AG10803 (cell line): ENCODE measurements at regions not wholly inside any gene's neighbourhood (a gene's known extent, or its start where the extent isn't known, plus 50 kb on each side); places are given as distances from the start of the nearest gene placed in this dataset.

ENCODE experiments used
- DNase-seq: peaks from one replicate; pipeline ENCODE4 v3.0.0; 2010; ENCODE audit warnings: low read depth
- H3K4me3 ChIP-seq: 2 replicates; pipeline ENCODE4 v1.5.1; 2011; ENCODE audit warnings: mild to moderate bottlenecking, low read length, control low read depth
- CTCF ChIP-seq: conservative IDR thresholded peaks from 2 replicates; pipeline ENCODE4 v1.5.1; 2011; ENCODE audit warnings: mild to moderate bottlenecking, low read length, control low read depth, inconsistent platforms

- no peak overlapping the region for H3K4me3 ChIP-seq
- no peak for DNase-seq
- no peak for TF ChIP-seq CTCF
Measured at GRCh38 chr6:48894469-48894868, 568.6 kb downstream of the MMUT start.

GRCh38 chr6:48893048-48893447, 570.0 kb downstream of the MMUT start:
- H3K4me3 ChIP-seq: no peak overlapping the region
- no peak for TF ChIP-seq CTCF
- no peak for DNase-seq

- no peak overlapping the region for H3K4me3 ChIP-seq
- TF ChIP-seq CTCF: no peak
- DNase-seq: no peak
Measured at GRCh38 chr6:48891308-48891707, 571.7 kb downstream of the MMUT start.

- no peak overlapping the region for H3K4me3 ChIP-seq
- TF ChIP-seq CTCF: no peak
- no peak for DNase-seq
Measured at GRCh38 chr6:48889429-48889828, 573.6 kb downstream of the MMUT start.

GRCh38 chr6:48883116-48883515, 579.9 kb downstream of the MMUT start:
- no peak for TF ChIP-seq CTCF
- DNase-seq: no peak
- H3K4me3 ChIP-seq: no peak overlapping the region

GRCh38 chr6:48881551-48881950, 581.5 kb downstream of the MMUT start:
- DNase-seq: peak; percentile 3
- no peak overlapping the region for H3K4me3 ChIP-seq
- TF ChIP-seq CTCF: no peak

- DNase-seq: no peak
- H3K4me3 ChIP-seq: no peak overlapping the region
- TF ChIP-seq CTCF: no peak
Measured at GRCh38 chr6:48869595-48869994, 593.5 kb downstream of the MMUT start.
